ENCODE measurements at regions not wholly inside any gene's neighbourhood (a gene's known extent, or its start where the extent isn't known, plus 50 kb on each side); places are given as distances from the start of the nearest gene placed in this dataset.

- no peak for TF ChIP-seq CTCF (IDR thresholded peaks at IDR 0.05)
- no peak for TF ChIP-seq POLR2A (IDR thresholded peaks at IDR 0.05)
These were observed 921.8 kb upstream of the EPHA7 start for GRCh38 chr6:94341173-94341572.

All from thyroid gland (tissue), 4 donors.